AG09319 (cell line): ENCODE measurements at regions not wholly inside any gene's neighbourhood (a gene's known extent, or its start where the extent isn't known, plus 50 kb on each side); places are given as distances from the start of the nearest gene placed in this dataset.

Experiments
- DNase-seq: peaks from one replicate; pipeline ENCODE4 v3.0.0-alpha.2; 2010; ENCODE audit warnings: low read depth; ENCODE audit errors: extremely low read depth
- CTCF ChIP-seq: IDR thresholded peaks from 2 replicates; pipeline ENCODE4 v1.5.1; 2011; ENCODE audit warnings: low read depth, mild to moderate bottlenecking, inconsistent platforms, low read length, moderate library complexity

GRCh38 chr2:145412155-145412554, 892.2 kb upstream of the ZEB2 start:
- no peak for TF ChIP-seq CTCF
- no peak for DNase-seq

- TF ChIP-seq CTCF = no peak
- no peak for DNase-seq
Observed at GRCh38 chr2:145411493-145411892, 891.6 kb upstream of the ZEB2 start.

- no peak for TF ChIP-seq CTCF
- no peak for DNase-seq
Observed at GRCh38 chr2:145410086-145410485, 890.2 kb upstream of the ZEB2 start.

- DNase-seq = no peak
- TF ChIP-seq CTCF = no peak
Observed at GRCh38 chr2:145408980-145409379, 889.1 kb upstream of the ZEB2 start.

GRCh38 chr2:145404690-145405089, 884.8 kb upstream of the ZEB2 start:
- TF ChIP-seq CTCF = no peak
- no peak for DNase-seq

- no peak for DNase-seq
Observed at GRCh38 chr2:145402706-145403277, 882.9 kb upstream of the ZEB2 start.

GRCh38 chr2:145399131-145399530, 879.2 kb upstream of the ZEB2 start:
- DNase-seq = no peak
- TF ChIP-seq CTCF = no peak

More at GRCh38 chr2:145402706-145403277, 882.9 kb upstream of the ZEB2 start:
- TF ChIP-seq CTCF = no peak
